A673 (cell line): ENCODE measurements at regions not wholly inside any gene's neighbourhood (a gene's known extent, or its start where the extent isn't known, plus 50 kb on each side); places are given as distances from the start of the nearest gene placed in this dataset.

Experiments
- BruUV-seq: library from RNA; stranded (reverse); fragments of 400-500 nt; replicated peaks from 2 replicates; lab custom pipeline; 2021; lab: Mats Ljungman, UMichigan
- CTCF ChIA-PET: fragments of 300-600 bp; sonication (Branson Sonifier 250); formaldehyde crosslinking; loops from one replicate; lab custom pipeline; 2022; ENCODE audit warnings: antibody characterized with exemption; lab: Charles Lee
- POLR2A ChIA-PET: fragments of 300-600 bp; sonication (Branson Sonifier 250); formaldehyde crosslinking; loops from one replicate; lab custom pipeline; 2022; ENCODE audit warnings: antibody characterized with exemption; ENCODE audit not compliant: low non-redundant PET; lab: Charles Lee
- DNase-seq: peaks from one replicate; pipeline ENCODE4 v3.0.0-alpha.2; 2015; ENCODE audit warnings: low spot score
- H3K27ac ChIP-seq: fragments of 200-600 bp; sonication (generic); 2 replicates; pipeline ENCODE4 v1.5.1; 2016; ENCODE audit warnings: mixed run types, low read depth, mild to moderate bottlenecking, mixed read lengths, antibody characterized with exemption, low read length; ENCODE audit not compliant: poor library complexity, severe bottlenecking
- H3K27me3 ChIP-seq: fragments of 200-600 bp; sonication (generic); replicated peaks from 2 replicates; pipeline ENCODE4 v1.6.1; 2017; ENCODE audit warnings: mixed run types, low read depth, mild to moderate bottlenecking, mixed read lengths, antibody characterized with exemption, low read length; ENCODE audit not compliant: insufficient read depth, poor library complexity
- H3K36me3 ChIP-seq: fragments of 200-600 bp; sonication (generic); 2 replicates; pipeline ENCODE4 v1.6.1; 2016; ENCODE audit warnings: mixed run types, mild to moderate bottlenecking, mixed read lengths, antibody characterized with exemption, low read length; ENCODE audit not compliant: insufficient read depth, poor library complexity, severe bottlenecking
- H3K4me1 ChIP-seq: fragments of 200-600 bp; sonication (generic); 2 replicates; pipeline ENCODE4 v1.6.1; 2017; ENCODE audit warnings: mixed run types, mild to moderate bottlenecking, mixed read lengths, antibody characterized with exemption, low read length; ENCODE audit not compliant: insufficient read depth, poor library complexity, severe bottlenecking
- H3K4me3 ChIP-seq: fragments of 200-600 bp; sonication (generic); 2 replicates; pipeline ENCODE4 v1.5.1; 2016; ENCODE audit warnings: low read depth, mixed run types, mild to moderate bottlenecking, mixed read lengths, low read length; ENCODE audit not compliant: poor library complexity, severe bottlenecking
- H3K9me3 ChIP-seq: fragments of 200-600 bp; sonication (generic); 2 replicates; pipeline ENCODE4 v1.6.1; 2016; ENCODE audit warnings: mixed run types, low read depth, mild to moderate bottlenecking, mixed read lengths, antibody characterized with exemption, low read length; ENCODE audit not compliant: poor library complexity, severe bottlenecking
- EZH2 ChIP-seq: fragments of 200-600 bp; sonication (generic); IDR thresholded peaks from 2 replicates; pipeline ENCODE4 v1.6.1; 2017; ENCODE audit warnings: borderline replicate concordance, low read depth, mild to moderate bottlenecking, mixed read lengths, antibody characterized with exemption, low read length; ENCODE audit not compliant: poor library complexity, severe bottlenecking
- intact Hi-C: fragments of 100-400 bp; cut with micrococcal nuclease; formaldehyde crosslinking; loops from one replicate; pipeline ENCODE4 v1.10.0; 2022; ENCODE audit not compliant: unreplicated experiment
- TF ChIP-seq, protein P1 (sequence below): fragments of 300-800, 200-600 bp; sonication (generic); conservative IDR thresholded peaks from 2 replicates; pipeline ENCODE4 v1.5.1; 2017; ENCODE audit warnings: low read depth, mild to moderate bottlenecking, antibody characterized with exemption, low read length, moderate library complexity, mixed read lengths

DNA sequence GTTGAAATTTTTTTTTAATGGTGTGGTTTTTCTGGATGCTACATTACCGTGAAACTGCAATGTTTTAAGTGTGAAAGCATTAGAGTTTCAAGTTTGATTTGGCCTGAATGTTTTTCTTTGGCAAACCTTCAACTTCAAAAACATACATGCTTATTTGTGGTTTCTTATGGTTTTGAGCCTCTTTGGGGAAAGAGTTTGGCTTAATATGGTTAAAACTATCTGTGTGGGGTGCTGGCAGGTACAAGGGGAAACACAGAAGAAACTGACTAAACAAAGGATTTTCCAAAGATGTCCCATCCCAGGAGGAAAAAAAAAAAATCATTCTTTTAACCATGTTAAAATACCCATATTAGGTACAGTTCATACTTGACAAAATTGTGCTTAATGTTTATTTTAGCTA is 121.1 kb downstream of the HGF start:
- CTCF ChIA-PET = interaction anchor here (0.7 kb wide), 1 partner anchor 24 kb away, joined by 3 read pairs; no protein-coding TSS in a partner anchor
- no TSS peak for BruUV-seq
- POLR2A ChIA-PET = no interaction called here
- no peak for DNase-seq
- no peaks in the 10 kb centered on the region for H3K4me1 ChIP-seq
- no peak overlapping the region for H3K4me3 ChIP-seq
- intact Hi-C loops = no loop called here
- H3K27ac ChIP-seq = no peak overlapping the region
- H3K36me3 ChIP-seq = no peaks in the 10 kb centered on the region
- TF ChIP-seq EZH2 = no peak
- TF ChIP-seq, protein P1, sequence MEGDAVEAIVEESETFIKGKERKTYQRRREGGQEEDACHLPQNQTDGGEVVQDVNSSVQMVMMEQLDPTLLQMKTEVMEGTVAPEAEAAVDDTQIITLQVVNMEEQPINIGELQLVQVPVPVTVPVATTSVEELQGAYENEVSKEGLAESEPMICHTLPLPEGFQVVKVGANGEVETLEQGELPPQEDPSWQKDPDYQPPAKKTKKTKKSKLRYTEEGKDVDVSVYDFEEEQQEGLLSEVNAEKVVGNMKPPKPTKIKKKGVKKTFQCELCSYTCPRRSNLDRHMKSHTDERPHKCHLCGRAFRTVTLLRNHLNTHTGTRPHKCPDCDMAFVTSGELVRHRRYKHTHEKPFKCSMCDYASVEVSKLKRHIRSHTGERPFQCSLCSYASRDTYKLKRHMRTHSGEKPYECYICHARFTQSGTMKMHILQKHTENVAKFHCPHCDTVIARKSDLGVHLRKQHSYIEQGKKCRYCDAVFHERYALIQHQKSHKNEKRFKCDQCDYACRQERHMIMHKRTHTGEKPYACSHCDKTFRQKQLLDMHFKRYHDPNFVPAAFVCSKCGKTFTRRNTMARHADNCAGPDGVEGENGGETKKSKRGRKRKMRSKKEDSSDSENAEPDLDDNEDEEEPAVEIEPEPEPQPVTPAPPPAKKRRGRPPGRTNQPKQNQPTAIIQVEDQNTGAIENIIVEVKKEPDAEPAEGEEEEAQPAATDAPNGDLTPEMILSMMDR = no peak
- H3K27me3 ChIP-seq = no peaks in the 10 kb centered on the region
- peaks cover 21% of the 10 kb centered on the region for H3K9me3 ChIP-seq

GRCh38 chr7:81645435-81645834 is 124.4 kb downstream of the HGF start:
- BruUV-seq = no TSS peak
- ChIA-PET POLR2A (no interaction called here), CTCF (no interaction called here)
- TF ChIP-seq, protein P1 = no peak
- no peak for TF ChIP-seq EZH2
- Histone ChIP-seq H3K9me3 (no peaks in the 10 kb centered on the region), H3K27me3 (no peaks in the 10 kb centered on the region), H3K27ac (no peak overlapping the region), H3K36me3 (no peaks in the 10 kb centered on the region), H3K4me1 (no peaks in the 10 kb centered on the region), H3K4me3 (no peak overlapping the region)
- no peak for DNase-seq
- intact Hi-C loops = no loop called here

GRCh38 chr7:81641873-81642272 is 128.0 kb downstream of the HGF start:
- intact Hi-C loops = no loop called here
- H3K9me3 ChIP-seq = no peaks in the 10 kb centered on the region
- no TSS peak for BruUV-seq
- H3K27ac ChIP-seq = no peak overlapping the region
- ChIA-PET POLR2A (no interaction called here), CTCF (no interaction called here)
- DNase-seq = no peak
- H3K27me3 ChIP-seq = no peaks in the 10 kb centered on the region
- no peak overlapping the region for H3K4me3 ChIP-seq
- TF ChIP-seq EZH2 = no peak
- TF ChIP-seq, protein P1 = no peak
- peaks cover 29% of the 10 kb centered on the region for H3K4me1 ChIP-seq
- no peaks in the 10 kb centered on the region for H3K36me3 ChIP-seq
